ENCODE measurements at regions not wholly inside any gene's neighbourhood (a gene's known extent, or its start where the extent isn't known, plus 50 kb on each side); places are given as distances from the start of the nearest gene placed in this dataset.

DNA sequence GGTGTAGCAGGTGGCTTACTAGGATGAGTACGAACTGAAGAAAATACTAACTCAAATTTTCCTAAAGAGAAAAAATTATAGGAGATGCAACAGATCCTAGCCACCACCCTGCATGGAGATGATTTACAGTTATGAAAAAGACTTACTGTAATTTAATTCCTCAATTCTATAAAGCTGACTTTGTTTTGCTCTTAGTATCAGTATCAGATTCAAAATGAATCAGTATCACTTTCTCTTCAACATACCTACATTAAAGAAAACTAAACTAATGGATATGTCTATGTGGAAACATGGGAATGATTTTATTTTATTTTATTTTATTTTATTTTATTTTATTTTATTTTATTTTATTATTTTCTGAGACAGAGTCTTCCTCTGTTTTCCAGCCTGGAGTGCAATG lies 525.8 kb downstream of the NLGN4X start:
- no peak overlapping the region for H3K27ac ChIP-seq (ENCODE audit: insufficient read depth, low read depth, low read length)
- H4K20me1 ChIP-seq (replicated peaks; ENCODE audit: control insufficient read depth, extremely low read depth, insufficient read depth, low read length), result no peaks in the 10 kb centered on the region
- no peak overlapping the region for H2AFZ ChIP-seq (ENCODE audit: low read depth, low read length)
- H3K27me3 ChIP-seq (ENCODE audit: control insufficient read depth in 2 of 2, insufficient read depth in 2 of 2, low read length in 2 of 2), result no peaks in the 10 kb centered on the region
- ChIA-PET POLR2A (no interaction called here), CTCF (no interaction called here)
- H3K4me2 ChIP-seq (ENCODE audit: insufficient read depth, low read length), result no peak overlapping the region
- no peak for TF ChIP-seq MYC (IDR thresholded peaks at IDR 0.05; ENCODE audit: low read depth, low read length)
- TF ChIP-seq, protein P1, sequence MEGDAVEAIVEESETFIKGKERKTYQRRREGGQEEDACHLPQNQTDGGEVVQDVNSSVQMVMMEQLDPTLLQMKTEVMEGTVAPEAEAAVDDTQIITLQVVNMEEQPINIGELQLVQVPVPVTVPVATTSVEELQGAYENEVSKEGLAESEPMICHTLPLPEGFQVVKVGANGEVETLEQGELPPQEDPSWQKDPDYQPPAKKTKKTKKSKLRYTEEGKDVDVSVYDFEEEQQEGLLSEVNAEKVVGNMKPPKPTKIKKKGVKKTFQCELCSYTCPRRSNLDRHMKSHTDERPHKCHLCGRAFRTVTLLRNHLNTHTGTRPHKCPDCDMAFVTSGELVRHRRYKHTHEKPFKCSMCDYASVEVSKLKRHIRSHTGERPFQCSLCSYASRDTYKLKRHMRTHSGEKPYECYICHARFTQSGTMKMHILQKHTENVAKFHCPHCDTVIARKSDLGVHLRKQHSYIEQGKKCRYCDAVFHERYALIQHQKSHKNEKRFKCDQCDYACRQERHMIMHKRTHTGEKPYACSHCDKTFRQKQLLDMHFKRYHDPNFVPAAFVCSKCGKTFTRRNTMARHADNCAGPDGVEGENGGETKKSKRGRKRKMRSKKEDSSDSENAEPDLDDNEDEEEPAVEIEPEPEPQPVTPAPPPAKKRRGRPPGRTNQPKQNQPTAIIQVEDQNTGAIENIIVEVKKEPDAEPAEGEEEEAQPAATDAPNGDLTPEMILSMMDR (IDR thresholded peaks at IDR 0.05; ENCODE audit: extremely low read depth in 1 of 2, insufficient read depth in 1 of 2, low read depth in 1 of 2, low read length in 2 of 2), result no peak
- TF ChIP-seq EZH2 (IDR thresholded peaks at IDR 0.05; ENCODE audit: borderline replicate concordance, low read depth, low read length, severe bottlenecking), result no peak
- no peak for TF ChIP-seq GATA2 (IDR thresholded peaks at IDR 0.05; ENCODE audit: insufficient read depth, insufficient read length, low read depth, low read length)
- no peak for TF ChIP-seq POLR2A (IDR thresholded peaks at IDR 0.05; ENCODE audit: low read depth, low read length)
- TF ChIP-seq JUN (IDR thresholded peaks at IDR 0.05; ENCODE audit: borderline replicate concordance, insufficient read depth, insufficient read length, low read depth), result no peak
- TF ChIP-seq FOS (IDR thresholded peaks at IDR 0.05; ENCODE audit: borderline replicate concordance, insufficient read depth, low read length), result no peak
- TF ChIP-seq MAX (IDR thresholded peaks at IDR 0.05; ENCODE audit: insufficient read depth, insufficient read length), result no peak
- TF ChIP-seq POLR2AphosphoS5 (IDR thresholded peaks at IDR 0.05; ENCODE audit: insufficient read depth, low read depth, low read length), result no peak
- no peak overlapping the region for H3K9ac ChIP-seq (replicated peaks; ENCODE audit: extremely low read depth, insufficient read depth, low read length)
- no peak for FAIRE-seq
- H3K4me1 ChIP-seq (ENCODE audit: control insufficient read depth, extremely low read depth, insufficient read depth, low read length), result no peaks in the 10 kb centered on the region
- no peaks in the 10 kb centered on the region for H3K79me2 ChIP-seq (ENCODE audit: control insufficient read depth, insufficient read depth, low read length)
- BruUV-seq (replicated peaks), result no TSS peak
- no peak for DNase-seq (ENCODE audit: low read depth, low spot score)
- dilution Hi-C loops (cut with MboI; ENCODE audit: extremely low pct_ligation_motif_present, low sequenced_read_pairs) (no loop called here), intact Hi-C loops (cut with micrococcal nuclease) (no loop called here)
- H3K36me3 ChIP-seq (ENCODE audit: control insufficient read depth in 2 of 2, extremely low read depth in 1 of 2, insufficient read depth in 2 of 2, low read length in 2 of 2), result no peaks in the 10 kb centered on the region
- H3K4me3 ChIP-seq (replicated peaks in 1 of 3; ENCODE audit: insufficient read depth in 1 of 3, low read depth in 1 of 3, low read length in 3 of 3), result no peak overlapping the region
- no peaks in the 10 kb centered on the region for H3K9me3 ChIP-seq (replicated peaks; ENCODE audit: control insufficient read depth, insufficient read depth, low read length)
- H3K9me1 ChIP-seq (replicated peaks; ENCODE audit: control insufficient read depth, extremely low read depth, insufficient read depth, low read length), result no peaks in the 10 kb centered on the region
